Anterior cingulate cortex (tissue), 58 donors: ENCODE measurements at regions not wholly inside any gene's neighbourhood (a gene's known extent, or its start where the extent isn't known, plus 50 kb on each side); places are given as distances from the start of the nearest gene placed in this dataset.
A peak's percentile ranks its signal among the peaks of the same experiment; 100 is the strongest.

Experiments used
- DNase-seq, 58 donors: peaks; one replicate each; lab custom pipeline; 2025; lab: John Stamatoyannopoulos, UW

- DNase-seq, result no peak
Observed at GRCh38 chr9:115169003-115169402, 51.0 kb upstream of the TNC start.

- DNase-seq, result no peak
Observed at GRCh38 chr9:115170358-115171073, 52.6 kb upstream of the TNC start.

- DNase-seq, result no peak
Observed at GRCh38 chr9:115171921-115172388, 54.0 kb upstream of the TNC start.

GRCh38 chr9:115182264-115182663, 64.3 kb upstream of the TNC start:
- no peak for DNase-seq

GRCh38 chr9:115183436-115183835, 65.5 kb upstream of the TNC start:
- DNase-seq, result no peak

GRCh38 chr9:115189686-115190085, 71.7 kb upstream of the TNC start:
- DNase-seq, result no peak

GRCh38 chr9:115191667-115192066, 73.7 kb upstream of the TNC start:
- no peak for DNase-seq

- peak in 1 of 58 donors; percentile 22 for DNase-seq
Observed at GRCh38 chr9:115192280-115192679, 74.3 kb upstream of the TNC start.

- DNase-seq, result no peak
Observed at GRCh38 chr9:115192835-115193525, 75.0 kb upstream of the TNC start.

- DNase-seq, result no peak
Observed at GRCh38 chr9:115193777-115194176, 75.8 kb upstream of the TNC start.

GRCh38 chr9:115194216-115194615, 76.3 kb upstream of the TNC start:
- no peak for DNase-seq

GRCh38 chr9:115195912-115196311, 78.0 kb upstream of the TNC start:
- DNase-seq, result no peak

GRCh38 chr9:115196919-115197318, 79.0 kb upstream of the TNC start:
- no peak for DNase-seq

- peak in 7 of 58 donors; percentile 4 to 28 (median 9) for DNase-seq
Observed at GRCh38 chr9:115198001-115198400, 80.0 kb upstream of the TNC start.

GRCh38 chr9:115200711-115201505, 83.0 kb upstream of the TNC start:
- no peak for DNase-seq

GRCh38 chr9:115202181-115202580, 84.2 kb upstream of the TNC start:
- no peak for DNase-seq

GRCh38 chr9:115202960-115203751, 85.2 kb upstream of the TNC start:
- DNase-seq, result no peak

GRCh38 chr9:115204904-115205453, 87.0 kb upstream of the TNC start:
- DNase-seq, result no peak

GRCh38 chr9:115207003-115207836, 89.3 kb upstream of the TNC start:
- no peak for DNase-seq
